ENCODE measurements at regions not wholly inside any gene's neighbourhood (a gene's known extent, or its start where the extent isn't known, plus 50 kb on each side); places are given as distances from the start of the nearest gene placed in this dataset.

GRCh38 chr6:14366315-14366714 is 248.7 kb downstream of the CD83 start:
- no peak for TF ChIP-seq POLR2A (IDR thresholded peaks at IDR 0.05)
- TF ChIP-seq CTCF (IDR thresholded peaks at IDR 0.05): no peak

Data from sigmoid colon (tissue), 3 donors.